Globus pallidus (tissue), 1 donor: ENCODE measurements at regions not wholly inside any gene's neighbourhood (a gene's known extent, or its start where the extent isn't known, plus 50 kb on each side); places are given as distances from the start of the nearest gene placed in this dataset.
A peak's percentile ranks its signal among the peaks of the same experiment; 100 is the strongest.

Source experiments
- DNase-seq: peaks from one replicate; pipeline ENCODE4 v3.0.0-alpha.2; 2015; ENCODE audit warnings: low spot score

- DNase-seq = no peak
Measured at GRCh38 chr2:167506395-167506794, 618.1 kb downstream of the XIRP2 start.

- DNase-seq = no peak
Measured at GRCh38 chr2:167504695-167505094, 616.4 kb downstream of the XIRP2 start.

- DNase-seq = no peak
Measured at GRCh38 chr2:167504061-167504460, 615.8 kb downstream of the XIRP2 start.

- DNase-seq = no peak
Measured at GRCh38 chr2:167501618-167502017, 613.3 kb downstream of the XIRP2 start.

GRCh38 chr2:167493862-167494261 is 605.6 kb downstream of the XIRP2 start:
- no peak for DNase-seq

- DNase-seq = no peak
Measured at GRCh38 chr2:167492486-167492885, 604.2 kb downstream of the XIRP2 start.

GRCh38 chr2:167491788-167492187 is 603.5 kb downstream of the XIRP2 start:
- DNase-seq = no peak

- no peak for DNase-seq
Measured at GRCh38 chr2:167490455-167490854, 602.2 kb downstream of the XIRP2 start.

- peak; percentile 31 for DNase-seq
Measured at GRCh38 chr2:167489325-167489724, 601.0 kb downstream of the XIRP2 start.

- no peak for DNase-seq
Measured at GRCh38 chr2:167487728-167488127, 599.4 kb downstream of the XIRP2 start.

- no peak for DNase-seq
Measured at GRCh38 chr2:167484875-167485274, 596.6 kb downstream of the XIRP2 start.

- DNase-seq = no peak
Measured at GRCh38 chr2:167480986-167481309, 592.7 kb downstream of the XIRP2 start.

GRCh38 chr2:167480232-167480985 is 592.1 kb downstream of the XIRP2 start:
- no peak for DNase-seq

- no peak for DNase-seq
Measured at GRCh38 chr2:167478196-167478595, 589.9 kb downstream of the XIRP2 start.

- DNase-seq = no peak
Measured at GRCh38 chr2:167475791-167476190, 587.5 kb downstream of the XIRP2 start.

GRCh38 chr2:167471734-167472133 is 583.5 kb downstream of the XIRP2 start:
- no peak for DNase-seq

GRCh38 chr2:167471332-167471731 is 583.1 kb downstream of the XIRP2 start:
- no peak for DNase-seq

GRCh38 chr2:167462379-167462778 is 574.1 kb downstream of the XIRP2 start:
- no peak for DNase-seq

- DNase-seq = no peak
Measured at GRCh38 chr2:167454036-167454435, 565.8 kb downstream of the XIRP2 start.

GRCh38 chr2:167451496-167452289 is 563.4 kb downstream of the XIRP2 start:
- DNase-seq = no peak

GRCh38 chr2:167450364-167450763 is 562.1 kb downstream of the XIRP2 start:
- DNase-seq = no peak

- no peak for DNase-seq
Measured at GRCh38 chr2:167440382-167440781, 552.1 kb downstream of the XIRP2 start.

- no peak for DNase-seq
Measured at GRCh38 chr2:167438206-167438605, 549.9 kb downstream of the XIRP2 start.

- no peak for DNase-seq
Measured at GRCh38 chr2:167431949-167432348, 543.7 kb downstream of the XIRP2 start.
